T-cell (primary cell): ENCODE measurements at regions not wholly inside any gene's neighbourhood (a gene's known extent, or its start where the extent isn't known, plus 50 kb on each side); places are given as distances from the start of the nearest gene placed in this dataset.

Source experiments
- ATAC-seq, 4 experiments: fragments of 200-7000 bp in 3 of 4; fragments of 150-1000 bp in 1 of 4; cut with Tn5 transposase; replicated peaks in 1 of 4; 1 replicate in 3 of 4; 2 replicates in 1 of 4; pipeline ENCODE4 v1.10.0; 2021; ENCODE audit warnings: moderate library complexity in 3 of 4, mild to moderate bottlenecking in 2 of 4, moderate number of reproducible peaks in 1 of 4
- CTCF ChIA-PET, 2 donors: fragments of 300-600 bp; sonication (Branson Sonifier 250); formaldehyde crosslinking; loops; one replicate each; lab custom pipeline; 2022; ENCODE audit warnings: antibody characterized with exemption in 2 of 2; lab: Charles Lee
- POLR2A ChIA-PET, 2 donors: fragments of 300-600 bp; sonication (Branson Sonifier 250); formaldehyde crosslinking; loops; one replicate each; lab custom pipeline; 2022; ENCODE audit warnings: antibody characterized with exemption in 2 of 2; lab: Charles Lee
- DNase-seq, 35 experiments: peaks; one replicate each; pipeline versions ENCODE4 v3.0.0 to v3.0.0-alpha.2; 2013 to 2023
- H3K27ac ChIP-seq: one replicate; pipeline ENCODE4 v1.5.1; 2013; ENCODE audit warnings: low read length
- H3K27me3 ChIP-seq, 2 experiments: replicated peaks in 1 of 2; 1 replicate in 1 of 2; 2 replicates in 1 of 2; pipeline versions ENCODE4 v1.6.1 to v1.7.0; 2013; ENCODE audit warnings: low read length in 1 of 2, mixed read lengths in 1 of 2; ENCODE audit not compliant: control insufficient read depth in 2 of 2, insufficient read depth in 2 of 2; ENCODE audit errors: extremely low read depth in 1 of 2
- H3K36me3 ChIP-seq, 2 donors: 1 replicate in 1 of 2; 2 replicates in 1 of 2; pipeline versions ENCODE4 v1.6.1 to v1.7.0; 2013; ENCODE audit warnings: low read length in 1 of 2; ENCODE audit not compliant: control insufficient read depth in 2 of 2, insufficient read depth in 1 of 2; ENCODE audit errors: extremely low read depth in 1 of 2
- H3K4me1 ChIP-seq, 2 experiments: 1 replicate in 1 of 2; 2 replicates in 1 of 2; pipeline versions ENCODE4 v1.6.1 to v1.7.0; 2013; ENCODE audit warnings: low read length in 2 of 2, mixed read lengths in 1 of 2; ENCODE audit not compliant: insufficient read depth in 2 of 2, control insufficient read depth in 1 of 2; ENCODE audit errors: extremely low read depth in 1 of 2
- H3K4me3 ChIP-seq, 2 donors: 1 replicate in 1 of 2; 2 replicates in 1 of 2; pipeline versions ENCODE4 v1.5.1 to v1.7.0; 2013; ENCODE audit warnings: mild to moderate bottlenecking in 2 of 2, low read length in 1 of 2, moderate library complexity in 1 of 2; ENCODE audit not compliant: control insufficient read depth in 1 of 2; ENCODE audit errors: extremely low read depth in 1 of 2
- H3K9me3 ChIP-seq: 2 replicates; pipeline ENCODE4 v1.7.0; 2013
- H3K27ac Mint-ChIP-seq, 2 donors: one replicate each; pipeline ENCODE4 v1.8.0; 2020 to 2021; ENCODE audit warnings: mild to moderate bottlenecking in 2 of 2, mixed read lengths in 2 of 2
- H3K27me3 Mint-ChIP-seq, 2 donors: one replicate each; pipeline ENCODE4 v1.8.0; 2021 to 2022; ENCODE audit warnings: mixed read lengths in 2 of 2
- H3K36me3 Mint-ChIP-seq: one replicate; pipeline ENCODE4 v1.8.0; 2021; ENCODE audit warnings: mixed read lengths
- H3K4me1 Mint-ChIP-seq, 3 donors: one replicate each; pipeline ENCODE4 v1.8.0; 2020 to 2022; ENCODE audit warnings: mixed read lengths in 3 of 3, mild to moderate bottlenecking in 1 of 3
- H3K4me3 Mint-ChIP-seq, 3 donors: one replicate each; pipeline ENCODE4 v1.8.0; 2020 to 2022; ENCODE audit warnings: mild to moderate bottlenecking in 3 of 3, mixed read lengths in 3 of 3, moderate library complexity in 3 of 3
- H3K9me3 Mint-ChIP-seq, 3 donors: one replicate each; pipeline ENCODE4 v1.8.0; 2020 to 2022; ENCODE audit warnings: mixed read lengths in 3 of 3
- WGBS: methylation state at CpG from one replicate; pipeline ENCODE4 v1.1.5; 2013; ENCODE audit warnings: missing lambda C conversion rate; ENCODE audit not compliant: insufficient coverage; 5-methylcytosine and 5-hydroxymethylcytosine counted together

DNA sequence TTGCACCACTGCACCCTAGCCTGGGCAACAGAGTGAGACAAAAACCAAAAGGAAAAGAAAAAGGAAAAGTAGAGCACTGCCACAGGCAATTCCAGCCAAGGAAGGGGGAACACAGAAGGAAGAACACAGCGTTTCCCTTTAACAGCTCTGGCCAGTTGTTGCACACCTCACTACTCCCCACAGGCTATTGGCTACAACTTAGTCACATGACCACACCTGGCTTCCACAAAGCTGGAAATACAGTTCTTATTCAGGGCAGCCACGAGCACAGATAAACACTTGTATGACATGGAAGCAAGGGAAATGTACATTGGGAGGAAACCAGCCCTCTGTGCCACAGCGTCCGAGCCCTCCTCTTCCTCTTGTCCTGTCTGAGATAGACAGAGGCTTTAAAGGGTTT is 249.0 kb upstream of the JARID2 start:
- no peak overlapping the region for H3K4me3 ChIP-seq
- H3K27me3 ChIP-seq = no peaks in the 10 kb centered on the region
- WGBS = no CpG with 5 or more reads among the region's 4 CpGs
- no peaks in the 10 kb centered on the region for H3K36me3 ChIP-seq
- ChIA-PET CTCF (no interaction called here), POLR2A (no interaction called here)
- peak overlapping the region in 1 of 2 donors; percentile 32 for H3K27ac Mint-ChIP-seq
- no peak for DNase-seq
- no peak overlapping the region for H3K4me3 Mint-ChIP-seq
- no peaks in the 10 kb centered on the region for H3K9me3 ChIP-seq
- no peaks in the 10 kb centered on the region for H3K4me1 Mint-ChIP-seq
- no peaks in the 10 kb centered on the region for H3K36me3 Mint-ChIP-seq
- H3K4me1 ChIP-seq = no peaks in the 10 kb centered on the region
- H3K27ac ChIP-seq = no peak overlapping the region
- no peaks in the 10 kb centered on the region for H3K9me3 Mint-ChIP-seq
- ATAC-seq = no peak
- H3K27me3 Mint-ChIP-seq = no peaks in the 10 kb centered on the region

DNA sequence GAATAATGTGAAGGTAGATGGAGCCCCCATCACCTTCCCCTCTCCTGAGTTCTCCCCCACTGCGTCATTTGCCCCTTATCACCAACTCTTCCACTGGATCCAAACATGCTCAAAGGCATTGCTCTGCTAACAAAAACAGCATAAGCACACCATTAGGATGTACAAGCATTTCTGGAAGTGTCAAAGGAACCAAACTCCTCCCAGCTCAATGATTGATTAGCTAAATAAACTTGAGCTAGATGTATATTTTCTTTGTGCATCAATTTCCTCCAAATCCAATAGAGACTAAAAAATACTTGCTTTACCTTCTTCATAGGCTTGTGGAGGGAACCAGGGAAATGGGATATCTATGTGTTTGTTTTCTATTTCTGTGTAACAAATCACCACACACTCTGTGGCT is 248.4 kb upstream of the JARID2 start:
- Mint-ChIP-seq H3K36me3 (no peaks in the 10 kb centered on the region), H3K9me3 (no peaks in the 10 kb centered on the region), H3K27ac (no peak overlapping the region), H3K4me1 (no peaks in the 10 kb centered on the region), H3K27me3 (no peaks in the 10 kb centered on the region), H3K4me3 (no peak overlapping the region)
- H3K4me1 ChIP-seq = no peaks in the 10 kb centered on the region
- 100% methylated on average over 1 of the region's 1 CpG for WGBS
- ATAC-seq = no peak
- H3K27me3 ChIP-seq = no peaks in the 10 kb centered on the region
- H3K4me3 ChIP-seq = no peak overlapping the region
- no peak for DNase-seq
- ChIA-PET POLR2A (no interaction called here), CTCF (no interaction called here)
- no peaks in the 10 kb centered on the region for H3K9me3 ChIP-seq
- no peaks in the 10 kb centered on the region for H3K36me3 ChIP-seq
- no peak overlapping the region for H3K27ac ChIP-seq

- H3K9me3 ChIP-seq = no peaks in the 10 kb centered on the region
- ChIA-PET POLR2A (interaction anchor here (0.5 to 0.6 kb wide), 2 partner anchors 60 to 269 kb away, joined by 3 to 7 read pairs; no protein-coding TSS in a partner anchor), CTCF (no interaction called here)
- no peak for DNase-seq
- H3K4me1 ChIP-seq = no peaks in the 10 kb centered on the region
- H3K27me3 Mint-ChIP-seq = no peaks in the 10 kb centered on the region
- H3K27me3 ChIP-seq = no peaks in the 10 kb centered on the region
- no peaks in the 10 kb centered on the region for H3K36me3 Mint-ChIP-seq
- H3K27ac Mint-ChIP-seq = no peak overlapping the region
- H3K4me3 ChIP-seq = no peak overlapping the region
- ATAC-seq = no peak
- no peaks in the 10 kb centered on the region for H3K9me3 Mint-ChIP-seq
- 68% methylated on average over 2 of the region's 5 CpGs for WGBS
- H3K36me3 ChIP-seq = no peaks in the 10 kb centered on the region
- no peaks in the 10 kb centered on the region for H3K4me1 Mint-ChIP-seq
- no peak overlapping the region for H3K27ac ChIP-seq
- no peak overlapping the region for H3K4me3 Mint-ChIP-seq
These were observed 246.8 kb upstream of the JARID2 start for GRCh38 chr6:14999106-14999505.

DNA sequence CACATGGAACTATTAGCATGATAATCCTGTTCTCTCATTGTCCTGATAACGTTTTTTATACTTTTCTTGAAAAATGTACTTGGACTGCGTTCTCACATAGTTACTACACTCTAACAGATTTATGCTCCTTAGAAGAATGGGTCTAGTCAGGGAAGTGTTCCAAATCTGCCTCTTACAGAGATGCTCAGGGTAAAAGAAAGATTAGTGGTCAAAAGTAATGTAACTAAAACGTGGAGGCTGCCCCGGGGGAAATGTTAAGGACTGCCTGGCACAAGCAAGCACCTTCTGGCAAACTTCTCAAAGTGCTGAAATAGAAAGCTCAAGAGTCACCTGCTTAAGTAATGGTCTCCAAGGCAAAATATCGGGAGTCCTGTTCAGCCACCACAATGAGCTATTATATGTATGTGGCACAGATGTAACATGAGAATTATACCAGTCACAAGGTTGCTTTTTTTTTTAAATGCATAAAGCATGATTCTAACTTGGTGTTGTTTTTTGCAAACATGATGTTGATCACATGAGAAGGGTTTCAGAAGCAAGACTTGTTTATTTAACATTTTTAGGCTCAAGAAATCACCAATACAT is 244.5 kb upstream of the JARID2 start:
- no peaks in the 10 kb centered on the region for H3K36me3 Mint-ChIP-seq

GRCh38 chr6:15008269-15008668 is 237.6 kb upstream of the JARID2 start:
- no peak overlapping the region for H3K27ac Mint-ChIP-seq
- ATAC-seq = no peak
- H3K27me3 Mint-ChIP-seq = peaks cover 0 to 3% of the 10 kb centered on the region in 2 donors
- H3K9me3 ChIP-seq = no peaks in the 10 kb centered on the region
- H3K4me3 ChIP-seq = no peak overlapping the region
- no peaks in the 10 kb centered on the region for H3K4me1 ChIP-seq
- ChIA-PET POLR2A (no interaction called here), CTCF (no interaction called here)
- DNase-seq = no peak
- H3K4me3 Mint-ChIP-seq = no peak overlapping the region
- H3K36me3 ChIP-seq = no peaks in the 10 kb centered on the region
- peaks cover 0 to 4% of the 10 kb centered on the region in 2 experiments for H3K27me3 ChIP-seq
- no peaks in the 10 kb centered on the region for H3K4me1 Mint-ChIP-seq
- H3K27ac ChIP-seq = no peak overlapping the region
- H3K36me3 Mint-ChIP-seq = no peaks in the 10 kb centered on the region
- no peaks in the 10 kb centered on the region for H3K9me3 Mint-ChIP-seq

More for the DNA sequence above, 244.5 kb upstream of the JARID2 start:
- H3K27me3 ChIP-seq = no peaks in the 10 kb centered on the region
- no peaks in the 10 kb centered on the region for H3K27me3 Mint-ChIP-seq
- no peaks in the 10 kb centered on the region for H3K36me3 ChIP-seq
- ATAC-seq (no peak), DNase-seq (no peak)
- no peak overlapping the region for H3K27ac Mint-ChIP-seq
- no peaks in the 10 kb centered on the region for H3K4me1 ChIP-seq
- no peak overlapping the region for H3K27ac ChIP-seq
- WGBS = 100% methylated on average over 2 of the region's 5 CpGs
- no peak overlapping the region for H3K4me3 ChIP-seq
- no peaks in the 10 kb centered on the region for H3K4me1 Mint-ChIP-seq
- no peak overlapping the region for H3K4me3 Mint-ChIP-seq
- CTCF ChIA-PET = no interaction called here
- H3K9me3 ChIP-seq = no peaks in the 10 kb centered on the region
- POLR2A ChIA-PET = interaction anchor here in 1 of 2 donors (0.5 kb wide), 1 partner anchor 690 kb away, joined by 3 read pairs; no protein-coding TSS in a partner anchor
- no peaks in the 10 kb centered on the region for H3K9me3 Mint-ChIP-seq

GRCh38 chr6:15014958-15015357 is 230.9 kb upstream of the JARID2 start:
- Histone ChIP-seq H3K36me3 (no peaks in the 10 kb centered on the region), H3K9me3 (no peaks in the 10 kb centered on the region), H3K27ac (no peak overlapping the region), H3K4me3 (no peak overlapping the region), H3K4me1 (peaks cover 0 to 4% of the 10 kb centered on the region in 2 experiments), H3K27me3 (peaks cover 0 to 2% of the 10 kb centered on the region in 2 experiments)
- no peak for ATAC-seq
- H3K4me1 Mint-ChIP-seq = peaks cover 5 to 8% (median 8%) of the 10 kb centered on the region in 3 donors
- POLR2A ChIA-PET = no interaction called here
- H3K4me3 Mint-ChIP-seq = no peak overlapping the region
- H3K27me3 Mint-ChIP-seq = peaks cover 2 to 7% of the 10 kb centered on the region in 2 donors
- no peaks in the 10 kb centered on the region for H3K36me3 Mint-ChIP-seq
- no peaks in the 10 kb centered on the region for H3K9me3 Mint-ChIP-seq
- CTCF ChIA-PET = no interaction called here
- WGBS = no CpG with 5 or more reads among the region's 1 CpG
- DNase-seq = no peak
- no peak overlapping the region for H3K27ac Mint-ChIP-seq

GRCh38 chr6:15016813-15017212 is 229.1 kb upstream of the JARID2 start:
- Mint-ChIP-seq H3K4me1 (peaks cover 5 to 13% (median 8%) of the 10 kb centered on the region in 3 donors), H3K36me3 (no peaks in the 10 kb centered on the region), H3K4me3 (peak overlapping the region in 1 of 3 donors; percentile 22), H3K9me3 (no peaks in the 10 kb centered on the region), H3K27me3 (peaks cover 7 to 13% of the 10 kb centered on the region in 2 donors), H3K27ac (no peak overlapping the region)
- no peak overlapping the region for H3K4me3 ChIP-seq
- ATAC-seq = no peak
- H3K27ac ChIP-seq = no peak overlapping the region
- H3K36me3 ChIP-seq = no peaks in the 10 kb centered on the region
- ChIA-PET POLR2A (no interaction called here), CTCF (no interaction called here)
- WGBS = 83% methylated on average over 2 of the region's 6 CpGs
- no peak for DNase-seq
- peaks cover 4% of the 10 kb centered on the region in 2 experiments for H3K4me1 ChIP-seq
- peaks cover 0 to 9% of the 10 kb centered on the region in 2 experiments for H3K27me3 ChIP-seq
- no peaks in the 10 kb centered on the region for H3K9me3 ChIP-seq
